Calu3 (cell line): ENCODE measurements at regions not wholly inside any gene's neighbourhood (a gene's known extent, or its start where the extent isn't known, plus 50 kb on each side); places are given as distances from the start of the nearest gene placed in this dataset.

ENCODE experiments used
- BruUV-seq: library from RNA; stranded (reverse); fragments of 400-500 nt; replicated peaks from 2 replicates; lab custom pipeline; 2021; lab: Mats Ljungman, UMichigan
- CTCF ChIA-PET: fragments of 300-600 bp; sonication (Branson Sonifier 250); formaldehyde crosslinking; loops from one replicate; lab custom pipeline; 2022; ENCODE audit warnings: antibody characterized with exemption; lab: Charles Lee
- DNase-seq: peaks from one replicate; pipeline ENCODE4 v3.0.0; 2022
- H3K27ac Mint-ChIP-seq: one replicate; pipeline ENCODE4 v1.8.0; 2022; ENCODE audit warnings: mixed read lengths; ENCODE audit not compliant: unreplicated experiment
- H3K27me3 Mint-ChIP-seq: one replicate; pipeline ENCODE4 v1.8.0; 2022; ENCODE audit warnings: mixed read lengths; ENCODE audit not compliant: unreplicated experiment
- H3K36me3 Mint-ChIP-seq: one replicate; pipeline ENCODE4 v1.8.0; 2022; ENCODE audit warnings: mild to moderate bottlenecking, moderate library complexity, mixed read lengths; ENCODE audit not compliant: insufficient read depth, unreplicated experiment
- H3K4me1 Mint-ChIP-seq: one replicate; pipeline ENCODE4 v1.8.0; 2022; ENCODE audit warnings: mild to moderate bottlenecking, low read depth, mixed read lengths; ENCODE audit not compliant: unreplicated experiment
- H3K4me3 Mint-ChIP-seq: one replicate; pipeline ENCODE4 v1.8.0; 2022; ENCODE audit warnings: mild to moderate bottlenecking, low read depth, moderate library complexity, mixed read lengths; ENCODE audit not compliant: unreplicated experiment
- H3K9me3 Mint-ChIP-seq: one replicate; pipeline ENCODE4 v1.8.0; 2022; ENCODE audit warnings: low read depth, mixed read lengths; ENCODE audit not compliant: unreplicated experiment
- CTCF ChIP-seq: fragments of 200-600 bp; IDR thresholded peaks from one replicate; pipeline ENCODE4 v1.8.0; 2022; ENCODE audit warnings: antibody characterized with exemption; ENCODE audit not compliant: unreplicated experiment
- intact Hi-C: fragments of 100-400 bp; cut with micrococcal nuclease; formaldehyde crosslinking; loops from one replicate; pipeline ENCODE4 v1.10.0; 2022; ENCODE audit not compliant: unreplicated experiment

- BruUV-seq: no TSS peak
- Mint-ChIP-seq H3K36me3 (no peaks in the 10 kb centered on the region), H3K27ac (no peak overlapping the region), H3K27me3 (peaks cover 66% of the 10 kb centered on the region), H3K9me3 (no peaks in the 10 kb centered on the region), H3K4me3 (no peak overlapping the region), H3K4me1 (no peaks in the 10 kb centered on the region)
- intact Hi-C loops: no loop called here
- TF ChIP-seq CTCF: no peak
- CTCF ChIA-PET: no interaction called here
- DNase-seq: no peak
Observed at GRCh38 chr2:205852457-205852856, 170.2 kb downstream of the NRP2 start.

DNA sequence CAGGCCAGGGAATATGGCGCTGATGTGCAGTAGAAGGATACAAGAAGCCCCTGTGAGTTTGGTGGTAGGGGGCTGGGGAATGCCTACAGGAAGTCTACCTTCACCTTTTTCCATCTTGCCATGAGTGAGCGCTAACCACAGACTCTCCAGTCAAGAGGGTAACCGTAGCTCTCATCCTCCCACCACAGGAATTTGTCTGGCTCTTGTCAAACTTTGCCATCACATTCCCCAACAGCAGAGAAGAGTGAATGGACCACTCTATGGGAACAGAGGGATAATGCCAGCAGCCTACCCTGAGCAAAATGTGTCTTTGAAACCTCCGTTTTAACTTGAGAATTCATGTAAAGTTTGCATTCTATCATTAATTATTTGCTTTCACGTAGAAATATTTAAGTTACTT lies 168.3 kb downstream of the NRP2 start:
- Mint-ChIP-seq H3K36me3 (no peaks in the 10 kb centered on the region), H3K9me3 (no peaks in the 10 kb centered on the region), H3K27ac (no peak overlapping the region), H3K4me3 (no peak overlapping the region), H3K4me1 (no peaks in the 10 kb centered on the region), H3K27me3 (peaks cover 63% of the 10 kb centered on the region)
- TF ChIP-seq CTCF: no peak
- no TSS peak for BruUV-seq
- CTCF ChIA-PET: no interaction called here
- no peak for DNase-seq
- intact Hi-C loops: no loop called here

GRCh38 chr2:205850132-205850531 lies 167.8 kb downstream of the NRP2 start:
- Mint-ChIP-seq H3K4me1 (no peaks in the 10 kb centered on the region), H3K27me3 (peaks cover 59% of the 10 kb centered on the region), H3K36me3 (no peaks in the 10 kb centered on the region), H3K9me3 (no peaks in the 10 kb centered on the region), H3K27ac (no peak overlapping the region), H3K4me3 (no peak overlapping the region)
- CTCF ChIA-PET: no interaction called here
- no peak for DNase-seq
- TF ChIP-seq CTCF: no peak
- no TSS peak for BruUV-seq
- intact Hi-C loops: no loop called here

- no peaks in the 10 kb centered on the region for H3K9me3 Mint-ChIP-seq
- intact Hi-C loops: no loop called here
- peaks cover 49% of the 10 kb centered on the region for H3K27me3 Mint-ChIP-seq
- no peak overlapping the region for H3K27ac Mint-ChIP-seq
- CTCF ChIA-PET: interaction anchor here (0.6 to 0.9 kb wide), 3 partner anchors 23 to 623 kb away, joined by 3 to 6 read pairs (median 3); no protein-coding TSS in a partner anchor
- no peak for TF ChIP-seq CTCF
- BruUV-seq: no TSS peak
- no peak overlapping the region for H3K4me3 Mint-ChIP-seq
- no peak for DNase-seq
- H3K4me1 Mint-ChIP-seq: no peaks in the 10 kb centered on the region
- no peaks in the 10 kb centered on the region for H3K36me3 Mint-ChIP-seq
Observed at GRCh38 chr2:205849136-205849535, 166.8 kb downstream of the NRP2 start.
